GM19455 (cell line): ENCODE measurements at regions not wholly inside any gene's neighbourhood (a gene's known extent, or its start where the extent isn't known, plus 50 kb on each side); places are given as distances from the start of the nearest gene placed in this dataset.
"Not testable (repeated sequence)": the region's sequence is repeated elsewhere in the genome, so short reads cannot be mapped to it uniquely, and the experiment has no call there.

Experiments
- ATAC-seq: cut with Tn5 transposase; IDR thresholded peaks from one replicate; pipeline ENCODE4 v1.9.1; 2021; ENCODE audit not compliant: unreplicated experiment

- no peak for ATAC-seq
Measured at GRCh38 chr3:153369561-153370374, 207.7 kb downstream of the RAP2B start.

DNA sequence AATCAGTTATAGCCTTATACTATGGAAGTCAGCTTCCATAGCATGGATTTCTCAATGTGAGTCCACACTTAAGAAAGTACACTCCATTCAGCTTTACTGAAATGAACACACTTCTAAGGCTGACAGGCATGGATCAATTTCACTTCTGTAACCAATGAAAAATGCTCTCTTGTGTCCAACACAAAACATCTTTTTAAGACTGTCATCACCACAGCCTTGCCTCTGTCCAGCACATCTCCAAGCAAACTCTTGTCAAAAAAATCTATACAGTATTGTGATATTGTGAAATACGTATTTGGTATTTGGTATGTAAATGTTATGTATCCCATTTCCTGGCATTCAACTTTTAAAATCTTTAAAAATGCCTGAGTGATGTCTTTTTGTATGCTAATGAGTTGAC lies 208.7 kb downstream of the RAP2B start:
- no peak for ATAC-seq

DNA sequence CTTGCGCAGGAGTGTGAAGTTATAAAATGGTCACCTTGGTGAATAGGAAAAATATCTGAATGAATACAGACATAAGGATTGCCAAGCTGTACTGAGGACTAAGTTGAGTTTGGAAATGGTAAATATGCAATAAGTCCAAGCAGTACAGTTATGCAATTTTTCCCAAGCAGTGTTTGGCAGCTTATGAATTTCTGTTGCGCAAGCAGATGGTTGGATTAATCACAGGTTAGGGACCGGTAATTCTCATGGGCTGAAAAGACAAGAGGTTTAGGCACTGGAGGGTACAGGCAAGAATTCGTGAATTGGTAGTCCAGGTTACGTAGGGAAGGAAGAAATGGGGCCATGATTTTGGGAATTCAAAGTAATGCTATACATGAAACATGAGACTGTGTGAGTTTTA lies 210.3 kb downstream of the RAP2B start:
- ATAC-seq, result no peak

DNA sequence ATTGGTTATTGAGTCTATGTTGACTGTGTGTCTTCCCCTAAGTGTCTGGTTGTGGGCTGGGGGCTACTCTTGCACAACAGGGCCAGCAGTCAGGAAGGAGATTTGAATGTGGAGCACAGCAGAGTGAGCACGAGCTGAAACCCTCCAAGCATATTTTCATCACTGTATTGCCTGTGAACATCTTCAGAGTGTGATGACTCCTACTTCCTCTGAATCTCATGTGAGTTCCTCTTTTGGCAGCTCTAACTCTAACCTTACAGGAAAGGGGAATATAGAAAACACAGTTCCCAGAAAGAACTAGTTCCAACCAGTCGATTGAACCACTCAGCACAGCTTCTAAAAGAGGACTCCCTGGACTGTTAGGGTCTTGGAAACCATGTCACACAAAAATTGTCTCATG lies 211.6 kb downstream of the RAP2B start:
- ATAC-seq, result no peak

DNA sequence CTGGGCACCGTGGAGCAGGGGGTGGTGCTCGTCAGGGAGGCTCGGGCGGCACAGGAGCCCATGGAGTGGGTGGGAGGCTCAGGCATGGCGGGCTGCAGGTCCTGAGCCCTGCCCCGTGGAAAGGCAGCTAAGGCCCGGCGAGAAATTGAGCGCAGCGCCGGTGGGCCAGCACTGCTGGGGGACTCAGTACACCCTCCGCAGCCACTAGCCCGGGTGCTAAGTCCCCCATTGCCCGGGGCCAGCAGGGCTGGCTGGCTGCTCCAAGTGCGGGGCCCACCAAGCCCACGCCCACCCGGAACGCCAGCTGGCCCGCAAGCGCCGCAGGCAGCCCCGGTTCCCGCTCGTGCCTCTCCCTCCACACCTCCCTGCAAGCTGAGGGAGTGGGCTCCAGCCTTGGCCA lies 216.3 kb downstream of the RAP2B start:
- not testable (repeated sequence) for ATAC-seq

DNA sequence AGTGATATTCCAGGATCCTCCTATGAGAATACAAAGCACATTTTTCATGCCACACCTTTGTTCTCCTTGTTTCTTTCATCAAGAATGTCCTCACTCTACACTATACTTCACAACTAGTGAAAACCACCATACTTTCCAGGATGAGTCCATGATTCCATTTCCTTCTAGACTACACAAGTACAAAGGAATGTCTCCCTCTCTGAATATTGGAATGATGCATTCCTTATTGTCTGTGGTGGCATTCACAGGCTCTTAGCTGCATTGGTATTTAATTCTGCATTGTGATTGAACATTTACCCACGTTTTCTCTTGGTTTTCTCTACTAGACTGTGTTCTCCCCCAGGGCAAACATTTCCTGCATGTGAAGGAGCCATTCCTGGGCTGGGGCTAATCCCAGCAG lies 217.5 kb downstream of the RAP2B start:
- no peak for ATAC-seq

- ATAC-seq, result no peak
Measured at GRCh38 chr3:153385343-153385742, 223.3 kb downstream of the RAP2B start.

- ATAC-seq, result no peak
Measured at GRCh38 chr3:153392363-153392762, 230.3 kb downstream of the RAP2B start.

DNA sequence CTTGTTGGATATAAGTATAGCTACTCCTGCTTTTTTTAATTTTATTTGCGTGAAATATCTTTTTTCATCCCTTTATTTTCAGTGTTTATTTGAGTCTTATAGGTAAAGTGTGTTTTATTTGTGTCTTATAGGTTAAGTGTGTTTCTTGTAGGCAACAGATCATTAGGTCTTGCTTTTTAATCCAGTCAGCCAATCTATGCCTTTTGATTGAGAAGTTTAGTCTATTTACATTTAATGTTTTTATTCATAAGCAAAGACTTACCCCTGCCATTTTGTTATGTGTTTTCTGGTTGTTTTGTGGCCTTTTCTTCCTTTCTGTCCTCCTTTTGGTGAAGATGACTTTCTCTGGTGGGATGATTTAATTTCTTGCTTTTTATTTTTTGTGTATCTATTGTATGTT lies 232.0 kb downstream of the RAP2B start:
- no peak for ATAC-seq

DNA sequence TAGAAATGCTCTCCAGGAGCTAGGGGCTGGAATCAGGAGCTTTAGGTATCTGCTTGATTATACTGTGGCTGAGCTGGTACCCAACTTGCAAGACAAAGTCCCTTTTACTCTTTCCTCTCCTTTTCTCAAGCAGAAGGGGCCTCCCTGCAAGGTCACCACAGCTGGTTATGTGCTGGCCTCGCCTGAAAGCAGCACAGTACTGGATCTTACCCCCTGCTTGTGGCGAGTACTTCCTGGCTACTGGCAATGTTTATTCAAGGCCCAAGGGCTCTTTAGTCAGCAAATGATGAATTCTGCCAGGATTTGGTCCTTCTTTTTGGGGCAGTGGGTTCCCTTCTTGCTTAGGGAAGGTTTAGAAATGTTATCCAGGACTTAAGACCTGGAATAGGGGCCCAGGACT lies 234.6 kb downstream of the RAP2B start:
- ATAC-seq, result no peak

- no peak for ATAC-seq
Measured at GRCh38 chr3:153397794-153398193, 235.8 kb downstream of the RAP2B start.

DNA sequence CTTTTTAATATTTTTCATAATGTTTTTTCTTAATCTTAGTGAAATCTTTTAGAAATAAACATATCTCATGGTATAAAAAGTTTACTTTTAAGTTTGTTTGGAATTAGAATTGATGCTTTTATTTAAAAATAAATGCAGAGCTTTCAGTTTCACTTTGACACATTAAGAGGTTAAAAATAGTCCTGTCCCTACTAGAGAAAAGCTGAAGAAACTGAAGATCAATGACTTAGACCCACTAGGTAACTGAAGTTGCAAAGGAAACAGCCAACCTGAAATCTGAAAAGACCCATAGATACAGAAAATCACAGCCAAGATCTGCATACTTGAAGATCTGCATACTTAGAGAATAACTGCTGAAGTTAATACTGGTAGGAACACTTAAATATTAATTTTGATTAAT lies 237.6 kb downstream of the RAP2B start:
- no peak for ATAC-seq

DNA sequence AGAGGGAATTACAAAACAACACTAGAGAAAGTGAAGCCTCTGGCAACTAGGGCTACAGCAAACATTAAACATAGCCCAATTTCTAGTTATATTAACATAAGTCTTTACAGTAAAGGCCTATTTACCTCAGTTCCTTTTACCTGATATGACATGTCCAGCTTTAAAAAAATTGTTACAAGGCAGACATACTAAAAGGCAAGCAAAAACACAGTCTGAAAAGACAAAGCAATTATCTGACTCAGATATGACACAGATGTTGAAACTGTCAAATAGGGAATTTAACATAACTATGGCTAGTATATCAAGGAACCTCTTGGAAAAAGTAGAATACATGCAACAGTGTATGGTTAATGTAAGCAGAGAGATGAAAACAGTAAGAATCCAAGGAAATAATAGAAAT lies 238.6 kb downstream of the RAP2B start:
- ATAC-seq, result no peak

DNA sequence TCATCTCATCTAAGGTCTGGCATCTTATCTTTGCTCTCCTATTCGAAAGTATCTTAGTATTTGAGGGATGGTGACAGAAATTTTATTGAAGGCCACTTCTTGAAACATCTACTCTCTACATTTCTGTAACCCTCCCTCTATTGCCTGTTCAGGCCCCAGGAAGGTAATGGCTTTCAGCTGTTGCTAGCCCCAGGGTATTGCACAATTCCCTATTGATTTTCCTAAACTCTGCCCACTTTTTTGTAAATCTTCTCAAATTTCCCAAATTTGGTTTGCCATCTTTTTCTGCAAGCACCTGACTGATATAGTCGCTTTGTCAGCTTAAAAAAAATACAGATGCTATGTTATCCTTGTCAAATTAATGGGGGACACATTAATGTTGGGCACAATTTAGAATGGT lies 242.1 kb downstream of the RAP2B start:
- no peak for ATAC-seq

DNA sequence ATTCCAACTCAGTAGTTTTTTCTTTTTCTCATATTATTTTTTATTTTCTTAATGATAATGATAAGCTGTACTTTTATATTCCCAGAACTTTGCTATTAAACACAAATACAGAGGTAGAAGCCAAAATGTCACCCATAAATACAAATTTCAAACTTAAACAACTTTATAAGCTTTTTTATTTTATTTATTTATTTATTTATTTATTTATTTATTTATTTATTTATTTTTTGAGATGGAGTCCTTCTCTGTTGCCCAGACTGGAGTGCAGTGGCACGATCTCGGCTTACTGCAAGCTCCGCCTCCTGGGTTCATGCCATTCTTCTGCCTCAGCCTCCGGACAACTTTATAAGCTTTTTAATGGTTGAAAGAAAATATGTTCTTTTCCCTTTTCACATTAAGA lies 243.3 kb downstream of the RAP2B start:
- not testable (repeated sequence) for ATAC-seq

DNA sequence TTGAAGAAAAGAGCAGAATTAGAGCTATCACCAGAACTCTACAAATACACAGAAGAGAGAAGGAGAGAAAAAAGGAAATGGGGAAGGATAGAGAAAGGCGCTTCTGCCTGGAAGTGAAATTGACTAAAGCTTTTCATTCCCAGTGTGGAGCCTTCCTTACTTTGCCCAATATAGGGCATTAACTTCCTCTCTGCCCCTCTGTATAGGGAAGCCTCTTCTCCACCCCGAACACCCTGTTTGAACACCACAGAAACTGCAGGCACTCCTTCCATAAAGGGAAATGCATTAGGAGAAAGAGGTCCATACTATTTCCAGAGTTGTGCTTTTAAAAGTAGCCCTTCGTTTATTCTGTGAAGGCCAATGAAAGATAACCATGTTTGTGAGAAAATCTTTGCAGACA lies 248.5 kb downstream of the RAP2B start:
- no peak for ATAC-seq

DNA sequence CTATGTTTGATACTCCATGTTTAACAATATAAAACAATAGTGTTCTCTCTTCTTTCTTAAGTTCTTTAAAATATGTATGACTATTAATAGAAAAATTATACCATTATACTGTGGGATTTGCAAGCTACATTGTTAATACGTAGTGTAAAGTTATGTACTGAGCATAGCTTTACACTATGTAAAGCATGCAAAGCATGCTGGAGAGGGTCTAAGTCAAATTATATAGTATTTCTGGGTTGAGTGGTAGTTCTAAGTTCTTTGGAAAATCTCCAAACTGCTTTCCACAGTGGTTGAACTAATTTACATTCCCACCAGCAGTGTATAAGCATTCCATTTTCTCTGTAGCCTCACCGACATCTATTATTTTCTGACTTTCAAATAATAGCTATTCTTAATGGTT lies 253.0 kb downstream of the RAP2B start:
- ATAC-seq, result no peak

DNA sequence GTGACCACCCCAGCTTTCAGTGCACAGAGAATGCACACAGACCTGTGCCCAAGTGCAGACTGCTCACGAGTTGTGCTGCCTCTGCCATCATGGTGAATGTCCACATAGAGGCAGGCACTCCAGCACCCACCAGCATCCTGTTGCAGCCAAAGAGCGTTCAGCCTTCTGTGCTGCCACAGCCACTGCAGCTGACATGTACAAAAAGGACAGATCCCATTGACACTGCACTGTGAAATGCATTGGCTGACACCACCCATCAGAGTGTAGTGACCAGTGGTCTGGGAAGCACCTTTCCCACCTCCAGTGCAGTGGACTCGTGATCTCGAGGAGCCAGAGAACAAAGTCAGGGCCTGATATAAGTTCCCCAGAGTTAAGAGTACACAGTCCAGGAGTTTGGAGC lies 260.3 kb downstream of the RAP2B start:
- ATAC-seq, result no peak

- not testable (repeated sequence) for ATAC-seq
Measured at GRCh38 chr3:153423820-153424219, 261.8 kb downstream of the RAP2B start.

- no peak for ATAC-seq
Measured at GRCh38 chr3:153426344-153426743, 264.3 kb downstream of the RAP2B start.

- no peak for ATAC-seq
Measured at GRCh38 chr3:153426803-153427202, 264.8 kb downstream of the RAP2B start.

- no peak for ATAC-seq
Measured at GRCh38 chr3:153429821-153430220, 267.8 kb downstream of the RAP2B start.

DNA sequence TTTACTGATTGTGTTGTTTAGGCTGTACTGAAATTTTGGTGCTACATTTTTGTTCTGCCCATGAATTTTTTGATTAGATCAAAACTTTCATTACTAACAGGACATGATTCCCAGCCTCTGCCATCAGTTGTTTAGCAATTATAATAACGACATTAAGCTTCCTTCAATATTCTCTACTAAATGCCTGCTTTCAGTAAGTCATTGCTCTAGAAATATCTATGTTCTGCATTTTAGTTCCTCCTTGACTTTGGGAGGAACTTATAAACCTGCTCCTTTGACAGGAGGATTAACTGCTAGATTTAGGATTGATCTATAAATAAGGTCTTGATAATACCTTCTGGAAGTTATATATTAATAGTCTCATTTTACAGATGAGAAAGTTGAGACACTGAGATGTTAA lies 269.1 kb downstream of the RAP2B start:
- ATAC-seq, result no peak
